SH-SY5Y (cell line): ENCODE measurements at regions not wholly inside any gene's neighbourhood (a gene's known extent, or its start where the extent isn't known, plus 50 kb on each side); places are given as distances from the start of the nearest gene placed in this dataset.

Experiments
- GATA2 ChIP-seq: IDR thresholded peaks from 2 replicates; pipeline ENCODE4 v1.6.1; 2011; ENCODE audit warnings: mild to moderate bottlenecking, low read depth, low read length
- GATA3 ChIP-seq: IDR thresholded peaks from 2 replicates; pipeline ENCODE4 v1.6.1; 2011; ENCODE audit warnings: low read depth, mild to moderate bottlenecking, low read length, moderate library complexity

GRCh38 chr3:73926360-73927202, 301.8 kb upstream of the PDZRN3 start:
- no peak for TF ChIP-seq GATA3
- TF ChIP-seq GATA2, result no peak
